ENCODE measurements at regions not wholly inside any gene's neighbourhood (a gene's known extent, or its start where the extent isn't known, plus 50 kb on each side); places are given as distances from the start of the nearest gene placed in this dataset.

GRCh38 chr1:143497374-143497747 is 474.4 kb downstream of the FAM72C start:
- TF ChIP-seq CTCF (IDR thresholded peaks at IDR 0.05) (no peak), POLR2AphosphoS5 (IDR thresholded peaks at IDR 0.05) (no peak), POLR2A (IDR thresholded peaks at IDR 0.05) (no peak)

Data from transverse colon (tissue), 4 donors.